PC-9 (cell line): ENCODE measurements at regions not wholly inside any gene's neighbourhood (a gene's known extent, or its start where the extent isn't known, plus 50 kb on each side); places are given as distances from the start of the nearest gene placed in this dataset.

Experiments used
- BruUV-seq: library from RNA; stranded (reverse); fragments of 400-500 nt; replicated peaks from 2 replicates; lab custom pipeline; 2021; lab: Mats Ljungman, UMichigan
- CTCF ChIA-PET: fragments of 300-600 bp; sonication (Branson Sonifier 250); formaldehyde crosslinking; loops from one replicate; lab custom pipeline; 2022; ENCODE audit warnings: antibody characterized with exemption; lab: Charles Lee
- POLR2A ChIA-PET: fragments of 300-600 bp; sonication (Branson Sonifier 250); formaldehyde crosslinking; loops from one replicate; lab custom pipeline; 2022; ENCODE audit warnings: antibody characterized with exemption; ENCODE audit not compliant: unreplicated experiment; lab: Charles Lee
- DNase-seq, 2 experiments: peaks; one replicate each; pipeline versions ENCODE4 v3.0.0 to v3.0.0-alpha.2; 2015 to 2022; ENCODE audit warnings: mixed read lengths in 1 of 2
- H2AFZ ChIP-seq: fragments of 200-600 bp; sonication (generic); 2 replicates; pipeline ENCODE4 v1.8.1; 2017; ENCODE audit warnings: antibody characterized with exemption
- H3F3A ChIP-seq: fragments of 200-600 bp; sonication (generic); 2 replicates; pipeline ENCODE4 v1.8.1; 2017; ENCODE audit warnings: antibody characterized with exemption, mild to moderate bottlenecking, low read depth; ENCODE audit not compliant: insufficient read depth
- H3K27ac ChIP-seq: fragments of 200-600 bp; sonication (generic); 2 replicates; pipeline ENCODE4 v1.6.1; 2016; ENCODE audit warnings: mixed run types
- H3K27me3 ChIP-seq: fragments of 200-600 bp; sonication (generic); 2 replicates; pipeline ENCODE4 v1.6.1; 2016; ENCODE audit warnings: low read depth, mixed run types; ENCODE audit not compliant: insufficient read depth
- H3K36me3 ChIP-seq: fragments of 200-600 bp; sonication (generic); 2 replicates; pipeline ENCODE4 v1.6.1; 2016; ENCODE audit warnings: low read depth, mixed run types
- H3K4me1 ChIP-seq: fragments of 200-600 bp; sonication (generic); replicated peaks from 2 replicates; pipeline ENCODE4 v1.6.1; 2016; ENCODE audit warnings: mixed run types; ENCODE audit not compliant: insufficient read depth
- H3K4me2 ChIP-seq: fragments of 200-600 bp; sonication (generic); 2 replicates; pipeline ENCODE4 v1.6.1; 2017; ENCODE audit warnings: mixed run types
- H3K4me3 ChIP-seq: fragments of 200-600 bp; sonication (generic); 2 replicates; pipeline ENCODE4 v1.6.1; 2016; ENCODE audit warnings: mixed run types
- H3K79me2 ChIP-seq: fragments of 200-600 bp; sonication (generic); 2 replicates; pipeline ENCODE4 v1.6.1; 2017; ENCODE audit warnings: low read depth, mixed run types
- H3K9me2 ChIP-seq: fragments of 200-600 bp; sonication (generic); 2 replicates; pipeline ENCODE4 v1.8.1; 2017; ENCODE audit warnings: mild to moderate bottlenecking; ENCODE audit not compliant: insufficient read depth
- H3K9me3 ChIP-seq: fragments of 200-600 bp; sonication (generic); 2 replicates; pipeline ENCODE4 v1.8.1; 2016; ENCODE audit warnings: low read depth; ENCODE audit not compliant: insufficient read depth
- H4K20me1 ChIP-seq: fragments of 200-600 bp; sonication (generic); 2 replicates; pipeline ENCODE4 v1.8.1; 2017; ENCODE audit not compliant: insufficient read depth
- EZH2 ChIP-seq: fragments of 200-600 bp; sonication (generic); IDR thresholded peaks from 2 replicates; pipeline ENCODE4 v1.8.0; 2017; ENCODE audit warnings: antibody characterized with exemption, low read depth
- intact Hi-C: fragments of 100-400 bp; cut with micrococcal nuclease; formaldehyde crosslinking; loops from one replicate; pipeline ENCODE4 v1.10.0; 2022; ENCODE audit not compliant: unreplicated experiment
- TF ChIP-seq, protein P1 (sequence below): fragments of 200-600 bp; sonication (generic); conservative IDR thresholded peaks from 2 replicates; pipeline ENCODE4 v1.6.1; 2017; ENCODE audit warnings: mixed run types, antibody characterized with exemption, mild to moderate bottlenecking, moderate library complexity

DNA sequence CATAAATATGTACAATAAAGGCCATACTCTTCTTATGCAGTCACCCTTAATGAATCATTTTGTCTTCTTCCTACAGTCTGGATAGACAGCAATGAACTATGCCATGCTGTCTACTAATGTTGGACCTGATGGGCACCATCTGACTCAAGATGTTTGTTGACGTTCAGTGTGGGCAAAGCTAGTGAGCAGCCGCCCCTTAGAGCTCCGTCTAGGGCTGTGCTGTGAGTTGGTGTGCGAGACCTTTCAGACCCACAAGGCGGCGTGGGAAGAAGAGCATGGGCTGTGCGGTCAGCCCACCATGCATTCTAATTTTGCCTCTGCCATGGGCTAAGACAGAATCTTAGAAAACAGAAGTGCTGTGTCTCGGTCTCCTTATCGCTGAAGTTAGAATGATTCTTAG lies 829.4 kb downstream of the QKI start:
- Histone ChIP-seq H3K4me2 (no peak overlapping the region), H3F3A (no peaks in the 10 kb centered on the region)

DNA sequence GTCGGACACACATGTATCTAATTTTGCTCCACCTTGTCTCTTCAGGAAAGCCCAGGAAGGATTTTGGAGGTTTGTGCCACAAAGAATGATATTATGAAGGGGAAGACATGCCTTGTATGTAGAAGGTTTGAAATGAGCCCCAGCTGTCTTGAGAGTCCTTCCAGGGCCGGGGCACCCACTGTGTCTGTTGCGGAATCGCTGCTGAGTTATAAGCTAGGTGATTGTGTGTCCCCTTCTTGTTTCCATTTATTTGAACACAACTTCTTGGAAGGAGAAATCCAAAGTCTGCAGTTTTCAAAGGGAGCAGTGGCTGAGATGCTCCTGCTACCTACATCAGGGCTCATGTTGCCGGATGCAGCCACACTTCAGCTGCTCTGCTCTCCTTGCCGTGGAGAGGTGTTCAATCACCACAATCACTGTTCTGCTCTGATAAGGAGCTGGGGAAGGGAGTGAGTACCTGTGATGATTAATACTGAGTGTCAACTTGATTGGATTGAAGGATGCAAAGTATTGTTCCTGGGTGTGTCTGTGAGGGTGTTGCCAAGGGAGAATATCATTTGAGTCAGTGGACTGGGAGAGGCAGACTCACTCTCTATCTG lies 828.6 kb downstream of the QKI start:
- Histone ChIP-seq H3K9me2 (no peaks in the 10 kb centered on the region), H3K27ac (no peak overlapping the region), H3K4me2 (no peak overlapping the region), H2AFZ (no peak overlapping the region), H3F3A (no peaks in the 10 kb centered on the region), H4K20me1 (no peaks in the 10 kb centered on the region), H3K4me1 (no peaks in the 10 kb centered on the region), H3K79me2 (no peaks in the 10 kb centered on the region), H3K36me3 (no peaks in the 10 kb centered on the region), H3K4me3 (no peak overlapping the region), H3K9me3 (no peaks in the 10 kb centered on the region; the same call in 1 of the 2 replicates), H3K27me3 (peaks cover 3% of the 10 kb centered on the region; the same call in 1 of the 2 replicates)
- TF ChIP-seq EZH2, result no peak
- CTCF ChIA-PET, result no interaction called here
- POLR2A ChIA-PET, result no interaction called here
- DNase-seq, result no peak
- intact Hi-C loops, result no loop called here
- no TSS peak for BruUV-seq

More for the DNA sequence above, 829.4 kb downstream of the QKI start:
- no peaks in the 10 kb centered on the region for H4K20me1 ChIP-seq
- no peak for DNase-seq
- no peak overlapping the region for H3K27ac ChIP-seq
- no TSS peak for BruUV-seq
- H3K9me3 ChIP-seq, result no peaks in the 10 kb centered on the region; the same call in 1 of the 2 replicates
- H3K4me1 ChIP-seq, result no peaks in the 10 kb centered on the region
- ChIA-PET CTCF (no interaction called here), POLR2A (no interaction called here)
- H3K9me2 ChIP-seq, result no peaks in the 10 kb centered on the region
- H3K79me2 ChIP-seq, result no peaks in the 10 kb centered on the region
- intact Hi-C loops, result no loop called here
- H3K27me3 ChIP-seq, result peaks cover 3% of the 10 kb centered on the region; the same call in 1 of the 2 replicates
- no peak overlapping the region for H2AFZ ChIP-seq
- H3K4me3 ChIP-seq, result no peak overlapping the region
- TF ChIP-seq, protein P1, sequence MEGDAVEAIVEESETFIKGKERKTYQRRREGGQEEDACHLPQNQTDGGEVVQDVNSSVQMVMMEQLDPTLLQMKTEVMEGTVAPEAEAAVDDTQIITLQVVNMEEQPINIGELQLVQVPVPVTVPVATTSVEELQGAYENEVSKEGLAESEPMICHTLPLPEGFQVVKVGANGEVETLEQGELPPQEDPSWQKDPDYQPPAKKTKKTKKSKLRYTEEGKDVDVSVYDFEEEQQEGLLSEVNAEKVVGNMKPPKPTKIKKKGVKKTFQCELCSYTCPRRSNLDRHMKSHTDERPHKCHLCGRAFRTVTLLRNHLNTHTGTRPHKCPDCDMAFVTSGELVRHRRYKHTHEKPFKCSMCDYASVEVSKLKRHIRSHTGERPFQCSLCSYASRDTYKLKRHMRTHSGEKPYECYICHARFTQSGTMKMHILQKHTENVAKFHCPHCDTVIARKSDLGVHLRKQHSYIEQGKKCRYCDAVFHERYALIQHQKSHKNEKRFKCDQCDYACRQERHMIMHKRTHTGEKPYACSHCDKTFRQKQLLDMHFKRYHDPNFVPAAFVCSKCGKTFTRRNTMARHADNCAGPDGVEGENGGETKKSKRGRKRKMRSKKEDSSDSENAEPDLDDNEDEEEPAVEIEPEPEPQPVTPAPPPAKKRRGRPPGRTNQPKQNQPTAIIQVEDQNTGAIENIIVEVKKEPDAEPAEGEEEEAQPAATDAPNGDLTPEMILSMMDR, result no peak
- TF ChIP-seq EZH2, result no peak
- H3K36me3 ChIP-seq, result no peaks in the 10 kb centered on the region

DNA sequence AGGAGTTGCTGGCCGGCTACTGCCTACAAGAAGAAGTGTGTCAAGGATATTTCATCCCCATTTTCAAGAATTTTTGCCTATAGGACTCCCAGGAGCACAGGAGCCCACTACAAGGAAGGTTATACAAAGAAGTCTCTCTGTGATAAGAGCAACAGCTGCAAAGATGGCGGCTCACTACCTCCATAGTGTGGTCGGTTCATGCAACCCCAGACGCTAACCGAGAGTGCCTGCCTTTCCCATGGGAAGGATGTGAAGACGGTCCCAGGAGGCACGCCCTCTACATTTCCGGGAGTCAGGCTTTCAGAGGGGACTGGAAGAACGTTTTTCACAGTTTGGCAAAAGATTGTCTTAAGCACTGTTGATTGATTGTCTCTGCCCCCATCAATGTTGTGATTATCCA lies 816.3 kb downstream of the QKI start:
- POLR2A ChIA-PET, result no interaction called here
- CTCF ChIA-PET, result no interaction called here

More for the DNA sequence above, 816.3 kb downstream of the QKI start:
- TF ChIP-seq, protein P1, result no peak
- no peak for TF ChIP-seq EZH2
- Histone ChIP-seq H4K20me1 (no peaks in the 10 kb centered on the region), H3K4me2 (no peak overlapping the region), H3K4me1 (no peaks in the 10 kb centered on the region), H2AFZ (no peak overlapping the region), H3K36me3 (no peaks in the 10 kb centered on the region), H3K4me3 (no peak overlapping the region), H3K27me3 (peaks cover 7% of the 10 kb centered on the region), H3K27ac (no peak overlapping the region), H3K9me3 (no peaks in the 10 kb centered on the region), H3F3A (no peaks in the 10 kb centered on the region), H3K9me2 (no peaks in the 10 kb centered on the region), H3K79me2 (no peaks in the 10 kb centered on the region)
- intact Hi-C loops, result no loop called here
- DNase-seq, result no peak
- no TSS peak for BruUV-seq
